Stimulated activated CD4-positive, alpha-beta T cell treated with anti-CD3 and anti-CD28 coated beads, Interleukin-1b, Interleukin-23, amount 100 ng/mL, for 1 hour (primary cell): ENCODE measurements at regions not wholly inside any gene's neighbourhood (a gene's known extent, or its start where the extent isn't known, plus 50 kb on each side); places are given as distances from the start of the nearest gene placed in this dataset.

Experiments used
- DNase-seq, 2 donors: peaks; one replicate each; pipeline ENCODE4 v3.0.0-alpha.2; 2020; ENCODE audit warnings: low read depth in 2 of 2

DNA sequence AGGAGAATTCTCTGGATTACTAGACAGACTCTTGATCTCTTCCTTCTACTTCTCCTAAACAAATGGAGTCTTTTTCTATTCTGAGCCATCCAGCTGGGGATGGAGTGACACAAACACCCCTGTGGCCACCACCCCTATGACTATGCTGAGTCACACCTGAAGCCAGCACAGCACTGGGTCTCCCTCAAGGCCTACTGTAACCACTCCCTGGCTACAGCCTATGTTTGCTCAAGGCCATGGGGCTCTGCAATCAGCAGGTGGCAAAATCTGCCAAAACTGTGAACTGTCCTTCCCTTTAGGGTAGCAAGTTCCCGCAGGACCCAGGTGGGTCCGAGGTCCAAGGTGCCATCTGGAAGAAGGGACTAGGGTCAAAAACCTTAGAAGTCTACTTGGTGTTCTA lies 132.3 kb downstream of the TINAG start:
- no peak for DNase-seq

GRCh38 chr6:54441020-54441419 lies 132.8 kb downstream of the TINAG start:
- DNase-seq, result no peak

GRCh38 chr6:54441687-54442248 lies 133.5 kb downstream of the TINAG start:
- DNase-seq, result no peak

DNA sequence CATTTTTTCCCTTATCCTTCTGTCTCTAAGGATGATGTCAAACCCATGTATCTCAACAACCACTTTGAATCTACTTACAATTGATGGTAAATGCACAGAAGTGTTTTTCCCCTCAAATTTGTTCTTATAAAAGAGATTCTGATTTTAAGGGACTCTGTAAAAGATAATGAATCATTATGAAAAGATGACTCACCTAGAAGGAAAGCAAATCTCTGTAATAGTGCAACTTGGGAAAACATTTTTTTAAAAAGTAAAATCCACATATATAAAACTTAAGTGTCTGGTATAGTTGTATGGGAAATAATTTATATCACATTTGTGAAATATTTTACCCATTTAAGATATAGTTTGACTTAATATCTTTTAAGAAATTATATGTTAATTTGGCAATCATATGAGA lies 137.0 kb downstream of the TINAG start:
- DNase-seq, result no peak

- DNase-seq, result no peak
Observed at GRCh38 chr6:54448617-54449016, 140.4 kb downstream of the TINAG start.

DNA sequence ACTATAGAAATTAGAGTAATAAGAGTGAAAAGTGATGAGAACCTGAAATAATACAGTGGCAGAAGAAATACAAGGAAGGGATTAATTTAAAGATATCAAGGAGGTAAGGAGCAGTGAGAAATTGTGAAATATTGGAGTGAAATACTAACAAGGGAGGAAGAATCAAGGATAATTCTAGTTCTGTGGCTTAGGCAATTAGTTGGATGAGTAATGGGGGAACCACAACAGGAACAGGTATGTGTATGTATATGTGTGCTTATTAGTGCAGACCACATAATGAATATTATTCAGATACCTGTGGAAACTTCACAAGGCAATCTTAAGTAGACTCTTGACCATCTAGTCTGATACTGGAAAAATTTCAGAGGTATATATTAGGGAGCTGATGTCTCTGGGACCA lies 143.3 kb downstream of the TINAG start:
- DNase-seq, result no peak

DNA sequence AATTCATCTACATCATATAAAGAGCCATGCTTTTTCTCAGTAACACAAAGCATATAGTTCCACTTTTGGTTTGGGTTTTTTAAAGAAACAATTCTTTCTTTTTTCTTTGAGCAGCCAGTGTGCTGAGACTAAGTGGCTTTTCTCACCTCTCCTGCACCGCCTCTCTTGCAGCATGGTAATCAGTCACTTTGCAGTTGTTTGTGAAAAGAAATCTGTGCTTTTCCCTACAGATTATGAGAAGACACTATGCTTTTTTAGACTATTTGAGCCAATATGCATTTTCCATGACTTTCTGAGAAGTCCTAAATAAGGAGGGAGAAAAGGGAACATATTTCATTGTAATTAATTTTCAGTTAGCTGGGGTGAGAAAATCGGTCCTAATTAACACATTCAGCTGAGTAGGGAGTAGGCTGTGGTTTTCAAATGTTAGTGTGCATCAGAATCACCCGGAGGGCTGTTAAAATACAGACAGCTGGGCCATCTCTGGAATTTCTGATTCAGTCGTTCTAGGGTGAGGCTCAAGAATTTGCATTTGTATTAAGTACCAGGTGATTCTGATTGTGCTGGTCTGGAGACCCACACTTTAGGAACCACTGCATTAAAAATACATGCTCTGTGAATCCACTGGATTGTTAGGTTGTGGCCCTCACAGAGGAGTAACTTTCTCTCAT lies 155.2 kb downstream of the TINAG start:
- no peak for DNase-seq

GRCh38 chr6:54465649-54466300 lies 157.5 kb downstream of the TINAG start:
- DNase-seq, result no peak

DNA sequence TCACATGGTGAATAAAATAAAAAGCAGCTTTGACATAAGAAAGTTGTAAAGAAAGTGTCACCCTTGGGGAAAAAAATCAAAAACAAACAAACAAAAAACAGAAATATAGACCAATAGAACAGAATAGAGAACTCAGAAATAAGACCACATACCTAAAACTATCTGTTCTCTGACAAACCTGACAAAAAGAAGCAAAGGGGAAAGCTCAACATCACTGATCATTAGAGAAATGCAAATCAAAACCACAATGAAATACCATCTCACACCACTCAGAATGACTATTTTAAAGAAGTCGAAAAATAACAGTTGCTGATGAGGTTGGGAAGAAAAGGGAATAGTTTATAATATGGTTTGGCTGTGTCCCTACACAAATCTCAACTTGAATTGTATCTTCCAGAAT lies 159.1 kb downstream of the TINAG start:
- DNase-seq, result no peak

GRCh38 chr6:54473328-54473727 lies 165.1 kb downstream of the TINAG start:
- no peak for DNase-seq

DNA sequence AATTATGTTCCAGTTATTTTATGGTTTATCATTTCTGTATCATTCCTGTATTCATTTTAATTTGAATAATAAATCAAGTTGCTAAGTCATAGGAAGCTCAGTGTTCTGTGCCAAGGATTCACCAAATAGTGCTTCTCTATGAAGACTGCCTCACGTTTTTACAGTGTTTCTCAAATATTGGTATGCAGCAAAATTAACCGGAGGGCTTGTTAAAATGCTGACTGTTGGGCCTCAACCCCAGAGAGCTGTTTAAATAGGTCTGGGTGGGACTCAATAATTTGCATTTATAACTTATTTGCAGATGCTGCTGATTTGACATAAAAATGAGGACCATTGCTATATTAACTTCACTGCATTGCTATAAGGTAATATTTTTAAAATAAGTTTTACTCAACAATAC lies 166.7 kb downstream of the TINAG start:
- no peak for DNase-seq

GRCh38 chr6:54481091-54481490 lies 172.8 kb downstream of the TINAG start:
- no peak for DNase-seq

- no peak for DNase-seq
Observed at GRCh38 chr6:54491431-54491830, 183.2 kb downstream of the TINAG start.

- DNase-seq, result no peak
Observed at GRCh38 chr6:54493138-54493537, 184.9 kb downstream of the TINAG start.

GRCh38 chr6:54503144-54503543 lies 194.9 kb downstream of the TINAG start:
- DNase-seq, result no peak

DNA sequence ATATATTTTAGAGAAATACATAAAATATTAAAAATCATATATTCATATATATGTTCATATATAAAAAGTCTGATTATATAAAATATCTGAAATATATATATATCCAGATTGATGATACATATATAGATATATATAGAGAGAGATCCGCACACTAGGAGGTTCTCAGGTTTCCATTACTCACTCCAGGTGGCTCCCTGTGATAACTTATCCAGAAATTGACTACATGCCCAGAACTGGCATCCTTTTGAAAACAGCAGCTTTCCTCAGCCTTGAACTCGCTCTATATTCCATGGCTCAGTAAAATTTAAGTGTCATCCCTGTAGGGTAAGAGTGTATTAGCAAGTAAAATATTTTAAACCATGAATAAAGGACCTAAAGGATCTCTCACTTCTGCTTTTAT lies 206.8 kb downstream of the TINAG start:
- DNase-seq, result no peak

- DNase-seq, result no peak
Observed at GRCh38 chr6:54515713-54516112, 207.5 kb downstream of the TINAG start.

- no peak for DNase-seq
Observed at GRCh38 chr6:54516321-54516720, 208.1 kb downstream of the TINAG start.

DNA sequence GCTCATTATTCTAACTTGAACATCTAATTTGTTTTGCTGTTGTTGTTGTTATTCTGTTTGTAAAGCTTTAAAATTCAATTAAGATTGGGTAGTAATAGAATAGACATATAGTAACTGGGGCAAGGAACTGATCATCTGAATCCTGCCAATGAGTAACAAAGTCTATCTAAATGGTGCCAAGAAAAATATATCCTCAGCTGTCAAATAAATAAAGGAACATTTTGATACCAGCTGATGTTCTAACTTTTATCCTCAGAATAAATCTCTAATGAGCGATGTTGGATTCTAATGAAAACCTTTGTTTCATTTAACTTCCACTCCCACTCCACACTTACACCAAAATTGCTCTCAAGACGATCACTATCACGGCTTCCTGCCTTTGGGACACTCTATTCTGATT lies 210.9 kb downstream of the TINAG start:
- no peak for DNase-seq

- no peak for DNase-seq
Observed at GRCh38 chr6:54525731-54526130, 217.5 kb downstream of the TINAG start.

DNA sequence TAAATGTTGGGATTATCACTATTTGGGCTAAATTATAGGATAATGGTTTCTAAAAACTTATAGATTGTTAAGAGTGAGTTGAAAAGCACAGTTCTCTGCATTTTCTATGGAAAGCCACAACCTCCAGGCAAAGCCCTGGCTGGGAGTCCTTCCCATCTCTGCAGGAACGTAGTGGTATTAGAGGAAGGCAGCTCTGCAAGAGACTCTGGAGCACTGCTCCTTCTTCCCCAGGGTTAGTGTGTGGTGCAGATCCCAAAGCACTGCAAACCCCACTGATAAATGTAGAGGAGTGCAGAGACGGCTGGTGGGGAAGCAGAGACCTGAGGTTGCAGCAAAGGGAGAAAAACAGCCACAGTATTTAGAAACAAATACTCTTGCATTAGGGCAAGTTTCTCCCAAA lies 225.3 kb downstream of the TINAG start:
- no peak for DNase-seq

GRCh38 chr6:54535568-54535967 lies 227.3 kb downstream of the TINAG start:
- DNase-seq, result no peak

DNA sequence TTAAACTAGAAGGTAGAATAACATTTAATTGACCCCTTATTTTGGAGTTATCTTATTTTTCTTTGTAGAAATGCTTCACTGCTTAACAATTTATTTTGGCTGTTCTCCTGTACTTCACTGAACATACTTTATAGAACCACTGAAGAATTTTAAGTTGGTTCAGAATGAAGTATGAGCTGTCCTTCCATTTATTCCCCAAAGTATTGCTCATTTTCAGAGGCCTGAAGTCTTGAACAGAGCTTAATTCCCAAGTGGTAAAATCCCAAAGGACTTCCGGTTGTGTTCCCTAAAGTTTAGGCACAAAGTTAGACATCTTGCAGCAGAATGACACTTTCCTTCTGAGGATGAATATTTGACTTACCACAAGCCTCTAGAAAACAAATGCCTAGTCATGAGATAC lies 233.3 kb downstream of the TINAG start:
- DNase-seq, result no peak

DNA sequence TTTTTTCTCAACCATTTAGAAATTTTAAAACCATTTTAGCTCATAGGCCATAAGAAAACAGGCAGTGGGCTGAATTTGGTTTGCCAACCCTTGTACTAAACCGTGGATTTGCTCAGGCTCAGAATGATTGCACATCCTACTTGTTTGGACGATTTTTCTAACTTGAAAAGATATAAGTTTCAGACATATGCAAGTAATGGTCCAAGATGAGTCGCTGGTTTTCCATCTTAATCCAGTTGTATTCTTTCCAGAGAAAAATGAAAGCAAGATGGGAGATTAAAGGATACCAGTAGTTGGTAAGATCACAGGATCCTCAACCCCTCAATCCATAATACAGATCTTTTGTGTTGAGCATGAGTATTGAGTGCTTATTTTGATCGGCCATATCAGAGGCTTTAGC lies 250.9 kb downstream of the TINAG start:
- no peak for DNase-seq
